HG02571 (cell line): ENCODE measurements at regions not wholly inside any gene's neighbourhood (a gene's known extent, or its start where the extent isn't known, plus 50 kb on each side); places are given as distances from the start of the nearest gene placed in this dataset.
"Not testable (repeated sequence)": the region's sequence is repeated elsewhere in the genome, so short reads cannot be mapped to it uniquely, and the experiment has no call there.

ENCODE experiments used
- ATAC-seq: cut with Tn5 transposase; IDR thresholded peaks from one replicate; pipeline ENCODE4 v1.9.1; 2021; ENCODE audit warnings: mild to moderate bottlenecking, moderate library complexity; ENCODE audit not compliant: unreplicated experiment

GRCh38 chr12:127595506-127595905 is 671.5 kb upstream of the TMEM132C start:
- no peak for ATAC-seq

GRCh38 chr12:127596891-127597290 is 670.1 kb upstream of the TMEM132C start:
- ATAC-seq = no peak

- ATAC-seq = no peak
These were observed 667.5 kb upstream of the TMEM132C start for GRCh38 chr12:127599436-127599835.

GRCh38 chr12:127600211-127600610 is 666.8 kb upstream of the TMEM132C start:
- no peak for ATAC-seq

- ATAC-seq = no peak
These were observed 660.4 kb upstream of the TMEM132C start for GRCh38 chr12:127606476-127607015.

GRCh38 chr12:127607146-127607725 is 659.7 kb upstream of the TMEM132C start:
- no peak for ATAC-seq

GRCh38 chr12:127608359-127608758 is 658.6 kb upstream of the TMEM132C start:
- not testable (repeated sequence) for ATAC-seq

GRCh38 chr12:127613056-127613455 is 653.9 kb upstream of the TMEM132C start:
- no peak for ATAC-seq

GRCh38 chr12:127619869-127620734 is 646.9 kb upstream of the TMEM132C start:
- no peak for ATAC-seq

- no peak for ATAC-seq
These were observed 646.1 kb upstream of the TMEM132C start for GRCh38 chr12:127620735-127621355.

- no peak for ATAC-seq
These were observed 645.6 kb upstream of the TMEM132C start for GRCh38 chr12:127621366-127621765.

- no peak for ATAC-seq
These were observed 643.6 kb upstream of the TMEM132C start for GRCh38 chr12:127623362-127623761.

- ATAC-seq = no peak
These were observed 641.7 kb upstream of the TMEM132C start for GRCh38 chr12:127625176-127625771.

- no peak for ATAC-seq
These were observed 638.3 kb upstream of the TMEM132C start for GRCh38 chr12:127628645-127629044.

GRCh38 chr12:127629066-127629820 is 637.7 kb upstream of the TMEM132C start:
- no peak for ATAC-seq

- ATAC-seq = no peak
These were observed 634.5 kb upstream of the TMEM132C start for GRCh38 chr12:127632461-127632860.

GRCh38 chr12:127635838-127636237 is 631.1 kb upstream of the TMEM132C start:
- ATAC-seq = no peak

GRCh38 chr12:127636882-127637281 is 630.1 kb upstream of the TMEM132C start:
- no peak for ATAC-seq

- ATAC-seq = no peak
These were observed 626.6 kb upstream of the TMEM132C start for GRCh38 chr12:127640181-127640886.

GRCh38 chr12:127642208-127642607 is 624.8 kb upstream of the TMEM132C start:
- ATAC-seq = no peak
